Keratinocyte (primary cell): ENCODE measurements at regions not wholly inside any gene's neighbourhood (a gene's known extent, or its start where the extent isn't known, plus 50 kb on each side); places are given as distances from the start of the nearest gene placed in this dataset.

Experiments
- DNase-seq: peaks from one replicate; pipeline ENCODE4 v3.0.0-alpha.2; 2011; ENCODE audit warnings: low read depth, missing footprints, low spot score
- FAIRE-seq: peaks from 2 replicates; lab custom pipeline; 2011; peaks lifted over from hg19 to GRCh38; lab: Jason Lieb, UNC
- H2AFZ ChIP-seq: 2 replicates; pipeline ENCODE4 v1.6.0; 2012; ENCODE audit warnings: low read length, control low read depth, inconsistent platforms; ENCODE audit not compliant: control insufficient read depth
- H3K27ac ChIP-seq: 2 replicates; pipeline ENCODE4 v1.5.1; 2011; ENCODE audit warnings: low read length; ENCODE audit not compliant: control insufficient read depth, insufficient read depth
- H3K27me3 ChIP-seq: 3 replicates; pipeline ENCODE4 v1.6.0; 2011; ENCODE audit warnings: low read length; ENCODE audit not compliant: control insufficient read depth, insufficient read depth; ENCODE audit errors: extremely low read depth
- H3K36me3 ChIP-seq, 2 experiments: 2 replicates in 1 of 2; 3 replicates in 1 of 2; pipeline ENCODE4 v1.5.1; 2011; ENCODE audit warnings: low read length in 2 of 2, mild to moderate bottlenecking in 1 of 2; ENCODE audit not compliant: control insufficient read depth in 2 of 2, insufficient read depth in 2 of 2; ENCODE audit errors: extremely low read depth in 1 of 2
- H3K4me1 ChIP-seq: 3 replicates; pipeline ENCODE4 v1.5.1; 2011; ENCODE audit warnings: low read length; ENCODE audit not compliant: control insufficient read depth, insufficient read depth; ENCODE audit errors: extremely low read depth
- H3K4me2 ChIP-seq: 3 replicates; pipeline ENCODE4 v1.6.0; 2011; ENCODE audit warnings: low read depth, low read length; ENCODE audit not compliant: control insufficient read depth, insufficient read depth; ENCODE audit errors: extremely low read depth
- H3K4me3 ChIP-seq, 3 experiments: fragments of 200-600 bp in 1 of 3; sonication (generic) in 1 of 3; 2 replicates in 2 of 3; 3 replicates in 1 of 3; pipeline ENCODE4 v1.5.1; 2011 to 2016; ENCODE audit warnings: low read length in 3 of 3, mild to moderate bottlenecking in 3 of 3, control low read depth in 2 of 3, inconsistent platforms in 1 of 3, low read depth in 1 of 3, mixed read lengths in 1 of 3, mixed run types in 1 of 3, moderate library complexity in 1 of 3; ENCODE audit not compliant: control insufficient read depth in 2 of 3, insufficient read depth in 2 of 3; ENCODE audit errors: extremely low read depth in 1 of 3
- H3K79me2 ChIP-seq: 2 replicates; pipeline ENCODE4 v1.6.0; 2012; ENCODE audit warnings: low read length; ENCODE audit not compliant: control insufficient read depth, insufficient read depth
- H3K9ac ChIP-seq: 3 replicates; pipeline ENCODE4 v1.6.0; 2011; ENCODE audit warnings: low read length; ENCODE audit not compliant: control insufficient read depth, insufficient read depth; ENCODE audit errors: extremely low read depth
- H3K9me1 ChIP-seq: 3 replicates; pipeline ENCODE4 v1.6.0; 2011; ENCODE audit warnings: low read length; ENCODE audit not compliant: control insufficient read depth, insufficient read depth; ENCODE audit errors: extremely low read depth
- H3K9me3 ChIP-seq: 2 replicates; pipeline ENCODE4 v1.5.1; 2012; ENCODE audit warnings: low read depth, low read length; ENCODE audit not compliant: control insufficient read depth
- H4K20me1 ChIP-seq: 3 replicates; pipeline ENCODE4 v1.6.0; 2011; ENCODE audit warnings: low read length; ENCODE audit not compliant: control insufficient read depth, insufficient read depth; ENCODE audit errors: extremely low read depth
- CTCF ChIP-seq, 3 experiments: IDR thresholded peaks in 1 of 3; conservative IDR thresholded peaks in 1 of 3; optimal IDR thresholded peaks in 1 of 3; 2 replicates in 2 of 3; 3 replicates in 1 of 3; pipeline versions ENCODE3 to v1.5.1; 2011; ENCODE audit warnings: low read length in 3 of 3, mild to moderate bottlenecking in 3 of 3, moderate library complexity in 2 of 3, control low read depth in 1 of 3, inconsistent platforms in 1 of 3; ENCODE audit not compliant: insufficient read depth in 2 of 3; ENCODE audit errors: extremely low read depth in 1 of 3
- EZH2 ChIP-seq: IDR thresholded peaks from one replicate; pipeline ENCODE4 v1.6.1; 2012; ENCODE audit warnings: inconsistent platforms, mild to moderate bottlenecking, low read length, moderate library complexity
- dilution Hi-C: fragments of 300-500 bp; cut with MboI; formaldehyde crosslinking; loops from one replicate; pipeline ENCODE4 v1.7.0; 2020; ENCODE audit warnings: low sequenced_read_pairs; ENCODE audit not compliant: extremely low pct_ligation_motif_present

- H3K27me3 ChIP-seq = peaks cover 3% of the 10 kb centered on the region
- DNase-seq (no peak), FAIRE-seq (no peak)
- H3K9me3 ChIP-seq = no peaks in the 10 kb centered on the region
- TF ChIP-seq EZH2 (no peak), CTCF (optimal IDR thresholded peaks at IDR 0.05 in 1 of 3, IDR thresholded peaks at IDR 0.05 in 1 of 3, conservative IDR thresholded peaks at IDR 0.05 in 1 of 3; ENCODE audit: extremely low read depth in 1 of 3, insufficient read depth in 2 of 3, low read length in 3 of 3) (no peak)
- no peak overlapping the region for H3K27ac ChIP-seq
- H2AFZ ChIP-seq = no peak overlapping the region
- H3K79me2 ChIP-seq = no peaks in the 10 kb centered on the region
- no peaks in the 10 kb centered on the region for H3K36me3 ChIP-seq
- H3K9me1 ChIP-seq = no peaks in the 10 kb centered on the region
- no peak overlapping the region for H3K9ac ChIP-seq
- no peak overlapping the region for H3K4me3 ChIP-seq
- dilution Hi-C loops = no loop called here
- H3K4me1 ChIP-seq = peaks cover 11% of the 10 kb centered on the region
- no peaks in the 10 kb centered on the region for H4K20me1 ChIP-seq
- no peak overlapping the region for H3K4me2 ChIP-seq
Measured at GRCh38 chr11:27864091-27864491, 163.8 kb upstream of the BDNF start.

- Histone ChIP-seq H3K4me3 (no peak overlapping the region), H3K9ac (no peak overlapping the region), H3K27ac (no peak overlapping the region), H3K36me3 (no peaks in the 10 kb centered on the region), H3K9me1 (no peaks in the 10 kb centered on the region), H3K27me3 (peaks cover 3% of the 10 kb centered on the region), H4K20me1 (no peaks in the 10 kb centered on the region), H3K79me2 (no peaks in the 10 kb centered on the region), H3K4me1 (peaks cover 11% of the 10 kb centered on the region), H3K4me2 (no peak overlapping the region), H2AFZ (no peak overlapping the region), H3K9me3 (no peaks in the 10 kb centered on the region)
- DNase-seq (no peak), FAIRE-seq (no peak)
- dilution Hi-C loops = no loop called here
- TF ChIP-seq CTCF (optimal IDR thresholded peaks at IDR 0.05 in 1 of 3, IDR thresholded peaks at IDR 0.05 in 1 of 3, conservative IDR thresholded peaks at IDR 0.05 in 1 of 3; ENCODE audit: extremely low read depth in 1 of 3, insufficient read depth in 2 of 3, low read length in 3 of 3) = no peak
- TF ChIP-seq EZH2 = no peak
Measured at GRCh38 chr11:27863637-27864036, 163.4 kb upstream of the BDNF start.
